H9 (cell line): ENCODE measurements at regions not wholly inside any gene's neighbourhood (a gene's known extent, or its start where the extent isn't known, plus 50 kb on each side); places are given as distances from the start of the nearest gene placed in this dataset.

Source experiments
- DNase-seq: peaks from one replicate; pipeline ENCODE4 v3.0.0-alpha.2; 2017
- H2AFZ ChIP-seq: one replicate; pipeline ENCODE4 v1.6.1; 2013; ENCODE audit warnings: mild to moderate bottlenecking, low read length, control low read depth, moderate library complexity
- H2AK5ac ChIP-seq: 2 replicates; pipeline ENCODE4 v1.6.1; 2013; ENCODE audit warnings: low read length, control low read depth, mixed read lengths; ENCODE audit not compliant: insufficient read length
- H2BK120ac ChIP-seq: one replicate; pipeline ENCODE4 v1.6.1; 2013; ENCODE audit warnings: low read depth, mild to moderate bottlenecking, low read length, control low read depth, inconsistent platforms; ENCODE audit not compliant: poor library complexity, severe bottlenecking
- H2BK12ac ChIP-seq: 2 replicates; pipeline ENCODE4 v1.6.1; 2013; ENCODE audit warnings: low read length, control low read depth, mixed read lengths, low read depth; ENCODE audit not compliant: insufficient read length
- H2BK15ac ChIP-seq: 2 replicates; pipeline ENCODE4 v1.6.1; 2013; ENCODE audit warnings: low read depth, low read length, control low read depth
- H2BK20ac ChIP-seq: one replicate; pipeline ENCODE4 v1.6.1; 2013; ENCODE audit warnings: low read depth, mild to moderate bottlenecking, low read length, control low read depth, inconsistent platforms; ENCODE audit not compliant: poor library complexity, severe bottlenecking
- H2BK5ac ChIP-seq: 2 replicates; pipeline ENCODE4 v1.6.1; 2013; ENCODE audit warnings: low read length, control low read depth, mixed read lengths; ENCODE audit not compliant: insufficient read length
- H3K14ac ChIP-seq: 2 replicates; pipeline ENCODE4 v1.6.1; 2013; ENCODE audit warnings: low read length, control low read depth; ENCODE audit not compliant: insufficient read depth
- H3K18ac ChIP-seq: 2 replicates; pipeline ENCODE4 v1.6.1; 2013; ENCODE audit warnings: low read depth, mild to moderate bottlenecking, mixed read lengths, low read length, control low read depth; ENCODE audit not compliant: insufficient read length
- H3K23ac ChIP-seq: 2 replicates; pipeline ENCODE4 v1.6.1; 2013; ENCODE audit warnings: low read length, control low read depth, mixed read lengths, low read depth; ENCODE audit not compliant: insufficient read length
- H3K23me2 ChIP-seq: 2 replicates; pipeline ENCODE4 v1.6.1; 2013; ENCODE audit warnings: low read depth, mild to moderate bottlenecking, mixed read lengths, low read length, control low read depth; ENCODE audit not compliant: insufficient read length, poor library complexity, severe bottlenecking
- H3K27ac ChIP-seq: 2 replicates; pipeline ENCODE4 v1.5.1; 2013; ENCODE audit warnings: low read length, control low read depth, mixed read lengths, low read depth; ENCODE audit not compliant: insufficient read length
- H3K27me3 ChIP-seq: 2 replicates; pipeline ENCODE4 v1.6.1; 2013; ENCODE audit warnings: low read length, control low read depth, inconsistent platforms; ENCODE audit not compliant: insufficient read depth
- H3K4ac ChIP-seq: 2 replicates; pipeline ENCODE4 v1.6.1; 2013; ENCODE audit warnings: low read depth, mild to moderate bottlenecking, control low read depth, inconsistent platforms, low read length, moderate library complexity
- H3K4me1 ChIP-seq: 2 replicates; pipeline ENCODE4 v1.6.1; 2013; ENCODE audit warnings: low read length, control low read depth, inconsistent platforms; ENCODE audit not compliant: insufficient read depth
- H3K4me2 ChIP-seq: 2 replicates; pipeline ENCODE4 v1.6.1; 2013; ENCODE audit warnings: low read length, control low read depth, mixed read lengths; ENCODE audit not compliant: insufficient read length, insufficient read depth
- H3K56ac ChIP-seq: 2 replicates; pipeline ENCODE4 v1.6.1; 2013; ENCODE audit warnings: low read depth, mild to moderate bottlenecking, mixed read lengths, low read length, control low read depth; ENCODE audit not compliant: insufficient read length
- H3K79me1 ChIP-seq: 2 replicates; pipeline ENCODE4 v1.6.1; 2013; ENCODE audit warnings: low read depth, mild to moderate bottlenecking, moderate library complexity, low read length, control low read depth, inconsistent platforms; ENCODE audit not compliant: insufficient read depth, poor library complexity, severe bottlenecking
- H3K79me2 ChIP-seq: 2 replicates; pipeline ENCODE4 v1.6.1; 2013; ENCODE audit warnings: low read length, control low read depth, inconsistent platforms; ENCODE audit not compliant: insufficient read depth
- H3K9ac ChIP-seq: 2 replicates; pipeline ENCODE4 v1.6.1; 2013; ENCODE audit warnings: low read length, control low read depth, mixed read lengths; ENCODE audit not compliant: insufficient read length; ENCODE audit errors: extremely low read depth
- H3K9me3 ChIP-seq: one replicate; pipeline ENCODE4 v1.6.1; 2013; ENCODE audit warnings: low read depth, low read length, inconsistent platforms; ENCODE audit not compliant: control insufficient read depth
- H3T11ph ChIP-seq: one replicate; pipeline ENCODE4 v1.6.1; 2013; ENCODE audit warnings: mild to moderate bottlenecking, low read length, control low read depth, inconsistent platforms
- H4K20me1 ChIP-seq: one replicate; pipeline ENCODE4 v1.6.1; 2013; ENCODE audit not compliant: control insufficient read depth, insufficient read length, insufficient read depth
- H4K5ac ChIP-seq: 2 replicates; pipeline ENCODE4 v1.6.1; 2013; ENCODE audit warnings: low read depth, mild to moderate bottlenecking, mixed read lengths, low read length, control low read depth; ENCODE audit not compliant: insufficient read length
- H4K8ac ChIP-seq: replicated peaks from 2 replicates; pipeline ENCODE4 v1.6.1; 2013; ENCODE audit warnings: low read length, control low read depth, mixed read lengths, low read depth; ENCODE audit not compliant: insufficient read length
- H4K91ac ChIP-seq: 2 replicates; pipeline ENCODE4 v1.6.1; 2013; ENCODE audit warnings: low read depth, mild to moderate bottlenecking, moderate library complexity, mixed read lengths, low read length, control low read depth; ENCODE audit not compliant: insufficient read length
- H3K27ac Mint-ChIP-seq, 3 experiments: 2 replicates in 2 of 3; 3 replicates in 1 of 3; pipeline ENCODE4 v1.8.0; 2020 to 2021; ENCODE audit warnings: mixed read lengths in 3 of 3, mild to moderate bottlenecking in 1 of 3, moderate library complexity in 1 of 3
- H3K27me3 Mint-ChIP-seq: 2 replicates; pipeline ENCODE4 v1.8.0; 2021; ENCODE audit warnings: low read depth, mild to moderate bottlenecking, moderate library complexity, mixed read lengths
- H3K36me3 Mint-ChIP-seq, 3 experiments: 2 replicates in 2 of 3; 3 replicates in 1 of 3; pipeline ENCODE4 v1.8.0; 2020 to 2021; ENCODE audit warnings: low read depth in 3 of 3, mixed read lengths in 3 of 3; ENCODE audit not compliant: insufficient read depth in 1 of 3
- H3K4me1 Mint-ChIP-seq, 2 experiments: 2 replicates each; pipeline ENCODE4 v1.8.0; 2020; ENCODE audit warnings: mixed read lengths in 2 of 2
- H3K4me3 Mint-ChIP-seq, 2 experiments: 2 replicates in 1 of 2; 3 replicates in 1 of 2; pipeline ENCODE4 v1.8.0; 2020 to 2021; ENCODE audit warnings: mild to moderate bottlenecking in 2 of 2, mixed read lengths in 2 of 2, moderate library complexity in 1 of 2
- H3K9me3 Mint-ChIP-seq, 2 experiments: 2 replicates in 1 of 2; 3 replicates in 1 of 2; pipeline ENCODE4 v1.8.0; 2020; ENCODE audit warnings: mild to moderate bottlenecking in 2 of 2, mixed read lengths in 2 of 2, moderate library complexity in 1 of 2
- WGBS: extraction: QIAGEN DNeasy Blood & Tissue Kit; methylation state at CpG from one replicate; pipeline ENCODE4 v1.1.7; 2013; ENCODE audit warnings: missing lambda C conversion rate, low lambda C conversion rate, mixed read lengths; ENCODE audit not compliant: insufficient read length; ENCODE audit errors: extremely low coverage; 5-methylcytosine and 5-hydroxymethylcytosine counted together
- TF ChIP-seq, protein P1 (sequence below): fragments of 200-600 bp; sonication (generic); conservative IDR thresholded peaks from 3 replicates; pipeline ENCODE4 v1.8.0; 2021; ENCODE audit warnings: antibody characterized with exemption, mild to moderate bottlenecking

GRCh38 chr17:65466547-65466946, 94.9 kb downstream of the AXIN2 start:
- Histone ChIP-seq H2AFZ (no peak overlapping the region), H2AK5ac (no peak overlapping the region), H4K8ac (no peak overlapping the region), H2BK5ac (no peak overlapping the region), H2BK15ac (no peak overlapping the region), H3K4ac (no peak overlapping the region), H3K9me3 (no peaks in the 10 kb centered on the region), H3K23ac (no peak overlapping the region), H4K5ac (no peak overlapping the region), H4K91ac (no peak overlapping the region), H2BK120ac (no peak overlapping the region), H3K4me2 (no peak overlapping the region), H3T11ph (no peak overlapping the region), H3K18ac (no peak overlapping the region), H3K4me1 (no peaks in the 10 kb centered on the region), H3K23me2 (no peaks in the 10 kb centered on the region), H3K27ac (no peak overlapping the region), H2BK12ac (no peak overlapping the region), H3K27me3 (no peaks in the 10 kb centered on the region), H4K20me1 (no peaks in the 10 kb centered on the region), H3K14ac (no peak overlapping the region), H3K9ac (no peak overlapping the region), H3K56ac (no peak overlapping the region), H3K79me2 (no peaks in the 10 kb centered on the region), H2BK20ac (no peak overlapping the region), H3K79me1 (no peaks in the 10 kb centered on the region)
- H3K4me3 Mint-ChIP-seq = no peak overlapping the region
- peaks cover 15 to 17% of the 10 kb centered on the region in 2 experiments; a peak in 3 of 4 replicates for H3K4me1 Mint-ChIP-seq
- WGBS = no CpG with 5 or more reads among the region's 6 CpGs
- H3K9me3 Mint-ChIP-seq = no peaks in the 10 kb centered on the region; a peak in 1 of 5 replicates
- peaks cover 2% of the 10 kb centered on the region; the same call in 1 of the 2 replicates for H3K27me3 Mint-ChIP-seq
- no peak overlapping the region for H3K27ac Mint-ChIP-seq
- no peak for DNase-seq
- TF ChIP-seq, protein P1, sequence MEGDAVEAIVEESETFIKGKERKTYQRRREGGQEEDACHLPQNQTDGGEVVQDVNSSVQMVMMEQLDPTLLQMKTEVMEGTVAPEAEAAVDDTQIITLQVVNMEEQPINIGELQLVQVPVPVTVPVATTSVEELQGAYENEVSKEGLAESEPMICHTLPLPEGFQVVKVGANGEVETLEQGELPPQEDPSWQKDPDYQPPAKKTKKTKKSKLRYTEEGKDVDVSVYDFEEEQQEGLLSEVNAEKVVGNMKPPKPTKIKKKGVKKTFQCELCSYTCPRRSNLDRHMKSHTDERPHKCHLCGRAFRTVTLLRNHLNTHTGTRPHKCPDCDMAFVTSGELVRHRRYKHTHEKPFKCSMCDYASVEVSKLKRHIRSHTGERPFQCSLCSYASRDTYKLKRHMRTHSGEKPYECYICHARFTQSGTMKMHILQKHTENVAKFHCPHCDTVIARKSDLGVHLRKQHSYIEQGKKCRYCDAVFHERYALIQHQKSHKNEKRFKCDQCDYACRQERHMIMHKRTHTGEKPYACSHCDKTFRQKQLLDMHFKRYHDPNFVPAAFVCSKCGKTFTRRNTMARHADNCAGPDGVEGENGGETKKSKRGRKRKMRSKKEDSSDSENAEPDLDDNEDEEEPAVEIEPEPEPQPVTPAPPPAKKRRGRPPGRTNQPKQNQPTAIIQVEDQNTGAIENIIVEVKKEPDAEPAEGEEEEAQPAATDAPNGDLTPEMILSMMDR = no peak
- H3K36me3 Mint-ChIP-seq = no peaks in the 10 kb centered on the region
